GM18505 (cell line): ENCODE measurements at regions not wholly inside any gene's neighbourhood (a gene's known extent, or its start where the extent isn't known, plus 50 kb on each side); places are given as distances from the start of the nearest gene placed in this dataset.
"Not testable (repeated sequence)": the region's sequence is repeated elsewhere in the genome, so short reads cannot be mapped to it uniquely, and the experiment has no call there.

Experiments
- ATAC-seq: cut with Tn5 transposase; IDR thresholded peaks from one replicate; pipeline ENCODE4 v1.9.1; 2021; ENCODE audit not compliant: unreplicated experiment
- POLR2A ChIP-seq: IDR thresholded peaks from 4 replicates; pipeline ENCODE4 v1.6.1; 2011; ENCODE audit warnings: borderline replicate concordance; ENCODE audit not compliant: insufficient read depth, insufficient read length; ENCODE audit errors: extremely low read depth

- ATAC-seq: no peak
- TF ChIP-seq POLR2A: no peak
Observed at GRCh38 chr10:35885076-35885475, 243.0 kb upstream of the FZD8 start.

GRCh38 chr10:35884657-35885071 is 242.6 kb upstream of the FZD8 start:
- ATAC-seq: no peak
- no peak for TF ChIP-seq POLR2A

GRCh38 chr10:35882422-35883150 is 240.5 kb upstream of the FZD8 start:
- ATAC-seq: no peak
- TF ChIP-seq POLR2A: no peak

GRCh38 chr10:35881320-35881719 is 239.2 kb upstream of the FZD8 start:
- no peak for TF ChIP-seq POLR2A
- ATAC-seq: no peak

- no peak for TF ChIP-seq POLR2A
- ATAC-seq: no peak
Observed at GRCh38 chr10:35876248-35876647, 234.2 kb upstream of the FZD8 start.

- no peak for TF ChIP-seq POLR2A
- no peak for ATAC-seq
Observed at GRCh38 chr10:35875016-35875676, 233.1 kb upstream of the FZD8 start.

- ATAC-seq: no peak
- no peak for TF ChIP-seq POLR2A
Observed at GRCh38 chr10:35874311-35875015, 232.4 kb upstream of the FZD8 start.

- TF ChIP-seq POLR2A: no peak
- ATAC-seq: no peak
Observed at GRCh38 chr10:35872671-35873070, 230.6 kb upstream of the FZD8 start.

- ATAC-seq: no peak
- no peak for TF ChIP-seq POLR2A
Observed at GRCh38 chr10:35870665-35871310, 228.7 kb upstream of the FZD8 start.

- ATAC-seq: not testable (repeated sequence)
Observed at GRCh38 chr10:35858676-35859283, 216.7 kb upstream of the FZD8 start.

- no peak for ATAC-seq
- no peak for TF ChIP-seq POLR2A
Observed at GRCh38 chr10:35857860-35858259, 215.8 kb upstream of the FZD8 start.

- no peak for TF ChIP-seq POLR2A
- ATAC-seq: no peak
Observed at GRCh38 chr10:35855155-35855947, 213.3 kb upstream of the FZD8 start.
